Limb (tissue), 2 donors: ENCODE measurements at regions not wholly inside any gene's neighbourhood (a gene's known extent, or its start where the extent isn't known, plus 50 kb on each side); places are given as distances from the start of the nearest gene placed in this dataset.
A peak's percentile ranks its signal among the peaks of the same experiment; 100 is the strongest.
"Not testable (repeated sequence)": the region's sequence is repeated elsewhere in the genome, so short reads cannot be mapped to it uniquely, and the experiment has no call there.

Experiments
- DNase-seq, 2 donors: peaks; one replicate each; pipeline ENCODE4 v3.0.0-alpha.2; 2016; ENCODE audit errors: extremely low spot score in 2 of 2

DNA sequence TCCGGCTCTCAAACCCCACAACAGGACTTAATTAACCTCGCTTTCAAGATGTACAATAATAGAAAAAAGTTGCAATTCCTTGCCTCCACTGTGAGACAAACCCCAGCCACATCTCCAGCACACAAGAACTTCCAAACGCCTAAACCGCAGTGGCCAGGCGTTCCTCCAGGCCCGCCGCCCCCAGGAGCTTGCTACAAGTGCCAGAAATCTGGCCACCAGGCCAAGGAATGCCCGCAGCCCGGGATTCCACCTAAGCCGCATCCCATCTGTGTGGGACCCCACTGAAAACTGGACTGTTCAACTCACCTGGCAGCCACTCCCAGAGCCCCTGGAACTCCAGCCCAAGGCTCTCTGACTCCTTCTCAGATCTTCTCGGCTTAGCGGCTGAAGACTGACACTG lies 262.5 kb downstream of the SMARCA2 start:
- not testable (repeated sequence) for DNase-seq

DNA sequence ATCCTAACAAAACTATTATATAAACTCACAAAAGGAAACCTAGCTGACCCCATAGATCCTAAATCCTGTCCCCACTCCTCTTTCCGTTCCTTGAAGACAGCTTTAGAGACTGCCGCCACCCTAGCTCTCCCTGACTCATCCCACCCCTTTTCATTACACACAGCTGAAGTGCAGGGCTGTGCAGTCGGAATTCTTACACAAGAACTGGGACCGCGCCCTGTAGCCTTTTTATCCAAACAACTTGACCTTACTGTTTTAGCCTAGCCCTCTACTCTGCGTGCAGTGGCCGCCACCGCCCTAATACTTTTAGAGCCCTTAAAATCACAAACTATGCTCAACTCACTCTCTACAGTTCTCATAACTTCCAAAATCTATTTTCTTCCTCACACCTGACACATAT lies 264.0 kb downstream of the SMARCA2 start:
- not testable (repeated sequence) for DNase-seq

GRCh38 chr9:2281031-2281802 lies 266.1 kb downstream of the SMARCA2 start:
- no peak for DNase-seq

GRCh38 chr9:2281803-2282185 lies 266.6 kb downstream of the SMARCA2 start:
- DNase-seq: no peak

- DNase-seq: no peak
Observed at GRCh38 chr9:2284770-2285169, 269.6 kb downstream of the SMARCA2 start.

GRCh38 chr9:2285416-2286332 lies 270.5 kb downstream of the SMARCA2 start:
- DNase-seq: no peak

DNA sequence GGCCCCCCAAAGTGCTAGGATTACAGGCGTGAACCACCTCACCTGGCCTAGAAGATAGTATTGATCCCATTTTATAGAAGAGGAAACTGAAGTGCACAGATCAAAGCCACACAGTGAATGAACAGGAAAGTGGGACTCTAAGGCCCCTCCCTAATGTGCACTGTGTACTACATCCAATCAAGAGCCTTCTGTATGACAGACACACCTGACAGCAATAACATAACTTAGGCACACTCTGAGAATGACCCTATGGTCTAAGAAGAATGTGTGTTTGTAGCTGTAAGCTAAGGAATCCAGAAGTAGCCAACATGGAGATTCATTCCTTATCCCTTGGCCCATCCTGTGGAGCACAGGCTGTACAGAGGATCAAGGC lies 271.2 kb downstream of the SMARCA2 start:
- DNase-seq: no peak

DNA sequence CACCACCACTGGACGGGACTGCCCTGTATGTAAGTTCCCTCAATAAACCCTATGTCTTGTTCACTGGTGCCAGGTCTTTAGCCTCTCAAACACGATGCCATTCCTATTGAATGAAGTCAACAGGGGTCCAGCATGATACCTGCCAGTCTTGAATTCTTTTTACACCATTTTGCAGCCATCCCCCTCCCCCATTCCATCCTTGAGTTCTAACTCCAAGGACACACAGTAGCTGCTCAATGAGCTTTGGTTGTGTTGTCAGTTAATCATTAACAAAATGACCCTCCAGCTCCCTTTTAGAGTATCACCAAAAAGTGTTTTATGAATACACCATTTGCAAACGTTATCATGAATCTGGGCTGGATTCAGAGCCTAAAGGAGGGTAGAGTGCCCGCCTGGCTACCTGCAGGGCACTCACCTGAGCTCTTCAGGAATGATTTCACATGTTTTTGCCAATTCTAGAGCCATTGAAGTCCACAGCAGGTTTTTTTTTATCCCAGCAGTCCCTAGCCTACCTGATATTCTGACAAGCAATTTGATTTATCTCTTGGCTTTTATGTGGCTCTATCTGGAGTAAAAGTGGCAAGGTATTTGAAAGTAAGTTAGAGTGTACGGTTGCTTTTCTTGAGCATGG lies 271.8 kb downstream of the SMARCA2 start:
- no peak for DNase-seq

- DNase-seq: no peak
Observed at GRCh38 chr9:2288309-2288708, 273.2 kb downstream of the SMARCA2 start.

DNA sequence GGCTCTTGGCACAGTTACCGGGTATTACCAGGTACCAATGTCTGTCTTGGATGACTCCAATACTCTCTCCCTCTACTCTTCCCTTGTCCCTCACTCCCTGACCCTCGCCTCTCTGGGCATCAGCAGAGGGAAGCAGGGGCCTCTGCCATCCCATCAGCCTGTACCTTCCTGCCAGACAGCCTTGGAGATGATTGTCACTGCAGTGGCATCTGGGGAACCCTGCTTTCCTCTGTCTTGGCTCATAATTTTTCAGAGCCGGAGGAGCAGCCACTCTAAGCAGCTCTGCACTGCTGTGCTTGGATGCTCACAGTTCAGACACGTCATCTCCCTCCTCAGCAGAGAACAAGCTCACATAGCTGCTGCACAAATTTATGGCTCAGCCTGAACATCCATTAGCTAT lies 274.1 kb downstream of the SMARCA2 start:
- DNase-seq: no peak

DNA sequence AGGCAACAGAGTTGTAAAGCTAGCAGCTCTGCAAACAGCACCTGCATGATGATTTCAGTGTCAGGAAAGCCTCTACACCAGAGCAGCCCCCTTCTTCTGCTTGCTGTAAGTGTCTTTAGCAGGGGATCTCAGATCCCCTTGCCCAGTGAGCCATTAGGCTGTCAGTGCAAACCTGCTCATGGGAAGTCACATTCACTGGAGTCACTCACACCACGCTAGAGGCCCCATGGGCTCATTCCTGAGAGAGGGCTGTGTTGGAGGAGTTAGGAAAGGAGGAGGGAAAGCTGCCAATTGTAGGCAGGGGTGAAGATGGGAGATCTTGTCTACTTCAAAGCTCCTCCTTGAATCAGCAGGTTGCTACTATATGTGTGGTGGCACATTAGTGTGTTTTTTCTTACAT lies 275.2 kb downstream of the SMARCA2 start:
- DNase-seq: no peak

DNA sequence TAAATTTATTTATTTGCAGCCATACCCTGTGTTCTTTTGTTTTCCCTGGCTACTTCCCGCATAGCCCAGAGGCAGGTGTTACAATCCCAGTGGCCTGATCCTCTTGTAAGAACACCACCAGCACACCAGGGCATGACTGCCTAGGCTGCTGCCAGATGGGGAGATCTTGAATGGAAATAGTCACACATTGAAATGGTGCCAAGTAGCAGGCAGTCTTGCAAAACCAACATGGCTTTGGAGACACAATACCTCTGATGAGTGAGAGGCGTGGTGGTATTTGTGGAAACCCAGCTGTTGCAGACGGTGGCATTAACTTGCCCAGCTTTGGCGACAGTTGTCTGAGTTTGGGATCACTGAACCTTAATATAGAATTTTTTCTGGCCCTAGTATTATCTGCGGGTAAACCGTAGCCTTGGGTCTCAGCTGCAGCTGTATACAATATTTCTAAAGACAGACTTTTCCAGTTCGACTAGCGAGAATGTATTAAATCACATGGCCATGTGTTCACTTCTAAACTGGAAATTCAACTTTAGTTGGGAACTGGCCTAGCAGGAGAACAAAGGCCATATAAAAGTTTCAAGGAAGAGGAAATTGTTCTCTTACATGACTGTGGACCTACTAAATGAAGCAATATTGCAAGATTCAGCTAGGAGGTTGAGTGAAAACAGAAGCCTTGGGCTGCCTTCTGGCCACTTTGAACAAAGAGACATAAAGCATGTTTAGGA lies 277.0 kb downstream of the SMARCA2 start:
- peak; percentile 49 to 64 for DNase-seq

GRCh38 chr9:2292733-2293132 lies 277.6 kb downstream of the SMARCA2 start:
- no peak for DNase-seq

DNA sequence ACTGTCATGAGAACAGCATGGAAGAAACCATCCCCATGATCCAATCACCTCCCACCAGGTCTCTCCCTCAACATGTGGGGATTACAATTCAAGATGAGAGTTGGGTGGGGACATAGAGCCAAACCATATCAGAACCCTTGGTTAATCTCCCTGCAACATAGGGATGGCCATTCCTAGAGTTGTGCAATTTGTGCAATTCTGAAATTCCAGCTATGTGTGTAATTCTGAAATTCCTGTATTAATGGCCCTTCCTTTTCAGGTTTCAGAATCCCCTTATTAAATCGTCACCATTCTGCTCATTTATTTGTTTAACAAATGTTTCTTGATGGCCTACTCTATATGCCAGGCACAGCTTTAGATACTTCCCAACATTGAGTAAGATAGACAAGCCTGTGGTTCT lies 282.6 kb downstream of the SMARCA2 start:
- no peak for DNase-seq

DNA sequence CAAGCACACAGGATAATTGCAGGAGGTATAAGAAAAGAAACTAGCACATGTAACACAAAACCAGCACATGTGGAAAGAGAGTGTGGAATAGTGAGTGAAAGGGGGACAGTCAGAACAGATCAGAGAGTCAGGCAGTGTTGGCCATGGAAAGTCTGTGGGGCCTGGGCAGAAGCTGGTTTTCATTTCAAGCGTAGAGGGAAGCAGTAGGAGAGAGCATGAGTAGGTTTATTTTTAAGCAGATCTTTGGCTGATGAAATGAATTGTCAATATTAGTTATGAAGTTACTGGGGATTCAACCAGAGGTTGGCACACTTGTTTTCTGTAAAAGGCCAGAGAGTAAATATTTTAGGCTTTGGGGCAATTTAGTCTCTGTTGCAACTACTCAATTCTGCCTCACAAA lies 283.1 kb downstream of the SMARCA2 start:
- no peak for DNase-seq

DNA sequence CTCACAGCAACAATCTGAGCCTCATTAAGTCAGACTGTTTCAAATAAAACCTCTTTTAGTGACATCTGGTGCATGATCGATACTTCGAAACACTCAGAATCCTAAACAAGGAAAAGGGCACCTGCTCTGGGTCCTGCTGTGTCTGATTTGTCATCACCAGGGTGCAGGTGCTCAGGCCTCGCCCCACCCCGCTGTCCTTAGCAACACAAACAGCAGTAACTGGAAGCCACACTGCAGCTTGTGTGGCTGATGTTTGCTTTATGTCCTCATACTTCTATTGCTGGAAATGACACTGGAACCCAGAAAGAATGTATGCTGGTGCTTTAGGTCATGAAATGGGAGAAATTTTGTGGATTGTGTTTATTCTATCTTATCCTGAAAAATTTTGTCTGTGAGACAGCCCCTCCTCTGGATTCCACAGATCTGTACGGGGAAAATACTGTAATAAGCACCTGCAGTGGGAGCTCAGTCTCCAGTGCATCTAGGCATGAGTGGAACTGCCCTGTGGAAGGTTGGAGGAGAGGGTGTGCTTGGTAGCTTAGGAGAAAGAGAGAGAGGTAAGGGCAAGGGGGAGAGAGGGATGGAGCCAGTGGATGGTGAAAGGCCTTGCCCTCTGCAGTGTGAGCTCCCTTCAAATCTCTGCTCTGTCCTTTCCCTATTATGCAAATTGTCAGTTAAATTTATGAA lies 284.2 kb downstream of the SMARCA2 start:
- DNase-seq: no peak

GRCh38 chr9:2299843-2300205 lies 284.7 kb downstream of the SMARCA2 start:
- no peak for DNase-seq

DNA sequence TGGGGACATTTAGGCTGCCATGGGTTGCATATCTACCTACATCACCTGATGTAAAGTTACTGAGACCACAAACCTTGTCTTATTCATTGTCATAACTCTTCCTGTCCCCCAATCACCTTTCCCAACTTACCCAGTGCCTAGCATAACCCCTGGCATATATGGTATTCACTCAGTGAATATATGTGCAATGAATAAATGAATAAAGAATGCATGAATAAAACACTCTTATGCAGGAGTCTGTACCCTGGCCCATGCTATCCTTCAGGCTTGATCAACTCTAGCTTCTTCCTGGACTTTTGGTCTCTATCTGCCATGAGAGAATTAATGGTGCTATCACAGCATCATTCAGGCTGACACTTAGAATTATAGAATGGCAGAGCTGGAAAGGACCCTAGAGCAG lies 285.2 kb downstream of the SMARCA2 start:
- DNase-seq: no peak

DNA sequence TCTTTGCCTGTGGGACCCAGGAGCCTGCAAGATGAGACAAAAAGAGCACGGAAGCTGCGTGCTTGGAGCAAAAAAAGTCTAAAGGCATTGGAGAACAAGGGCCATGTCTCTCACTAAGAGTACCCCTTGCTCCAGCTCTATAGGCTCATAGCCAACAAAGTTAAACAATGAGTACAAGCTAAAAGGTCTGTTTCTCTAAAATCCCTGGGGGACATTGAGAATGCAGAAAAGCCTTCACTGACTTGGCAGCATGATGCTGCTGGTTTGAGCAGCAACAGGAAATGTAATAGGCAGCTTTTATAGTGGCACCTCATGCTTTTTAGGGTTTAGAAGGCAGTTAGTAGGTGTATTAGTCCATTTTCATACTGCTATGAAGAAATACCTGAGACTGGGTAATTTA lies 287.5 kb downstream of the SMARCA2 start:
- no peak for DNase-seq

DNA sequence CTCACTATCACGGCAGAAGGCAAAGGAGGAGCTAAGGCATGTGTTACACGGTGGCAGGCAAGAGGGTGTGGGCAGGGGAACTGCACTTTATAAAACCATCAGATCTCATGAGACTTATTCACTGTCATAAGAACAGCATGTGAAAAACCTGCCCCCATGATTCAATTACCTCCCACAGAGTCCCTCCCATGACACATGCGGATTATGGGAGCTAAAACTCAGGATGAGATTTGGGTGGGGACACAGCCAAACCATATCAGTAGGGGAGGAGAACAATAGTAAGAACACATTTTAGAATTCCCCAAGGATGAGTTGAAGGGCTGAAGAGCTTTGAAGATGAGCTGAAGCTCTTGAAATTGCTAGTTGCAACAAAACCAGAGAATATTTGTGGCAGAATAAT lies 287.9 kb downstream of the SMARCA2 start:
- DNase-seq: no peak

- no peak for DNase-seq
Observed at GRCh38 chr9:2307480-2307879, 292.3 kb downstream of the SMARCA2 start.
